ENCODE measurements at regions not wholly inside any gene's neighbourhood (a gene's known extent, or its start where the extent isn't known, plus 50 kb on each side); places are given as distances from the start of the nearest gene placed in this dataset.

DNA sequence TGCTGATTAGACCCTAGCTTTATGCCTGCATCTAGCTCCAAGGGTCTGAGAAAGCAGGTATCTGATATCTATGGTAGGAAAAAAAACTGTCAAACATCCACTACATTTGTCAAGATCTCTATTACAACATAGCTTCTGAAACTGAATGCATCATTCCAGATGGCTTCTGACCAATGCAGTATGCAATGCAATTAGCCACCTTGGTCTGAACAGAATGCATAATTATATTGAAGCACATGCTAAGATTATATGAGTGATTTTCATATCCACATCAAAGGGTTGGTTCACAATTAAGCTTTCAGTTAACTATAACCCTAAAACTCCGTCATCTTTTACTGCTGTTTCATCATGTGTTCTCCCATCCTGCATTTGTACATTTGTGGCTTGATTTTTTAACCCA, 271.4 kb downstream of the POLR1F start:
- Histone ChIP-seq H3K4me1 (ENCODE audit: control insufficient read depth, low read depth, low read length) (peaks cover 6% of the 10 kb centered on the region), H3K9ac (ENCODE audit: low read length) (no peak overlapping the region), H3K27me3 (ENCODE audit: control insufficient read depth, insufficient read depth, low read length) (no peaks in the 10 kb centered on the region), H3K27ac (ENCODE audit: low read length) (no peak overlapping the region), H3K36me3 (ENCODE audit: control insufficient read depth, low read depth, low read length) (no peaks in the 10 kb centered on the region), H3K9me3 (ENCODE audit: control insufficient read depth, low read depth, low read length) (no peaks in the 10 kb centered on the region), H3K4me3 (ENCODE audit: low read length) (no peak overlapping the region)

DNA sequence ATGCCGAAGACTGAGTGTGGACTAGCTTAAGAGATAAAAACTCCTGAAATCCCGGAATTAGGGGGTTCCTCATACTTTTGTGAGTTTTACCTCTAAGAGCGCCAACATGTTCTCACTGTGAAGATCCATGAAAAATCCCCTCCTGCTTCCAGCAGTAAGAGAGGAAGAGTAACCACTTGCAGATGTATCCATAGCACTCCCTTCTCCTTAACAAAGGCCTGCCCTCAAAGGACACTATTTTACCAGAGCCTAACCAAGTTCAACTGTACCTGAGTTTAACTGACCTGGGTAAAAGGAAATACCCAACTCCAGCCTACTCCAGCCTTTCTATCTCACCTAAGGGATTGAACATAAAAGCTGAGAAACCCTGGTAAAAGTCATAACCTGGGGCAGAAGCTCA, 280.9 kb downstream of the POLR1F start:
- no peak overlapping the region for H3K4me3 ChIP-seq (ENCODE audit: low read length)
- peaks cover 10% of the 10 kb centered on the region for H3K4me1 ChIP-seq (ENCODE audit: control insufficient read depth, low read depth, low read length)
- no peaks in the 10 kb centered on the region for H3K27me3 ChIP-seq (ENCODE audit: control insufficient read depth, insufficient read depth, low read length)
- H3K9me3 ChIP-seq (ENCODE audit: control insufficient read depth, low read depth, low read length), result no peaks in the 10 kb centered on the region
- no peak overlapping the region for H3K9ac ChIP-seq (ENCODE audit: low read length)
- H3K27ac ChIP-seq (ENCODE audit: low read length), result no peak overlapping the region
- no peaks in the 10 kb centered on the region for H3K36me3 ChIP-seq (ENCODE audit: control insufficient read depth, low read depth, low read length)

DNA sequence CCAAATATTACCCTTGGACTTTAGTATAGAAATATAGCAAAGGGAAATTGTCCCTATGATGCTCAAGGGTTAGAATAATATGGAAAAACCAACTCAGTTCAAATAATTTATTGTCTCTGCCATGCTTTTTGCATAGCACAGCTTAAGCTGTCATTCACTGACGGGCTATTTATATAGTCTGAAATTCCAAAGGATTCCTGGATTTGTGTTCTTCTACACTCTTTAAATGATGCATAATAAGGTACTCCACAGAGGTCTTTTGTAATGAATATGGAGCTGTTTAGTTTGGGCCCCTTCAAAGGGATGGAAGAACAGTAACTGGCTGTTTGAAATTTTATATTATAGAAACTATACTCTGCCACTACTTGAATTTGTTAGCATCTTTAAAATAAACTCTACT, 276.6 kb upstream of the FERD3L start:
- H3K9me3 ChIP-seq (ENCODE audit: control insufficient read depth, low read depth, low read length), result no peaks in the 10 kb centered on the region
- H3K27me3 ChIP-seq (ENCODE audit: control insufficient read depth, insufficient read depth, low read length), result no peaks in the 10 kb centered on the region
- H3K4me3 ChIP-seq (ENCODE audit: low read length), result no peak overlapping the region
- no peak overlapping the region for H3K27ac ChIP-seq (ENCODE audit: low read length)
- no peak overlapping the region for H3K9ac ChIP-seq (ENCODE audit: low read length)
- H3K36me3 ChIP-seq (ENCODE audit: control insufficient read depth, low read depth, low read length), result no peaks in the 10 kb centered on the region
- peaks cover 13% of the 10 kb centered on the region for H3K4me1 ChIP-seq (ENCODE audit: control insufficient read depth, low read depth, low read length)

DNA sequence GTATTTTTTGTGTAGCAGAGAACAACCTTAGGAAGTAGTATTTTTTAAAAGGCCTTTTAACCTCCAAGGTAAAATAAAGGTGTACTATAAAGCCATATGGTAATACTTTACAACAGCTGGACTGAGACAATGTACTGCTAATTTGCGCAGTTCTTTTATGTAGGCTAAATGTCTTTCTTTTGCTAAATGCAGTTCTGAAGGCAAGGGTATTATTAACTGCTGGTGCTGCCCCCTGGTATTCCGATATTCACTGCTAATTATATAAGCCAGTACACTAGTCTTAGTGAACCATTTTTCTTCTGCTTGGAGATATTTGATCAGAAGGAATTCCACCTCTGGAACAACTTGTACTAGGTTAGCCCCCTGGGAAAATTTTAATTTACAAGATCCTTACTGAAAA, 272.0 kb upstream of the FERD3L start:
- no peak overlapping the region for H3K9ac ChIP-seq (ENCODE audit: low read length)
- no peak overlapping the region for H3K27ac ChIP-seq (ENCODE audit: low read length)
- no peaks in the 10 kb centered on the region for H3K36me3 ChIP-seq (ENCODE audit: control insufficient read depth, low read depth, low read length)
- no peak overlapping the region for H3K4me3 ChIP-seq (ENCODE audit: low read length)
- no peaks in the 10 kb centered on the region for H3K9me3 ChIP-seq (ENCODE audit: control insufficient read depth, low read depth, low read length)
- H3K4me1 ChIP-seq (ENCODE audit: control insufficient read depth, low read depth, low read length), result peaks cover 40% of the 10 kb centered on the region
- H3K27me3 ChIP-seq (ENCODE audit: control insufficient read depth, insufficient read depth, low read length), result no peaks in the 10 kb centered on the region

DNA sequence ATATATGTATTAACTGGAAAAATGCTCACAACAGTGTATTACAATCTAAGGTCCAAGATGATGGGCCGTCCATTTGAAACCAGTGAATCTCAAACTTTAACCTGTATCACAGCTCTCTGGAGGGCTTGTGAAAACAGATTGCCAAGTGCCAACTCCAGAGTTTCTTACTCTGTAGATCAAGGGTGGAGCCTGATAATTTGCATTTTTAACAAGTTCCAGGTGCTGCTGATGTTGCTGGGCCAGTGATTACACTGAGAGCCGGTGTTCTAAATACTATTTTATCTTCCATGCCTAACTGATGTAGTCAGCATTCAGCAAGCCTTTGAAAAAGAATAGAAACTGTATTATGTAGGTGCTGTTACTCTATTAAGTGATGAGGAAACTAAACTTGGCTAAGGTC, 269.9 kb upstream of the FERD3L start:
- Histone ChIP-seq H3K27ac (ENCODE audit: low read length) (no peak overlapping the region), H3K9ac (ENCODE audit: low read length) (no peak overlapping the region), H3K9me3 (ENCODE audit: control insufficient read depth, low read depth, low read length) (no peaks in the 10 kb centered on the region)

DNA sequence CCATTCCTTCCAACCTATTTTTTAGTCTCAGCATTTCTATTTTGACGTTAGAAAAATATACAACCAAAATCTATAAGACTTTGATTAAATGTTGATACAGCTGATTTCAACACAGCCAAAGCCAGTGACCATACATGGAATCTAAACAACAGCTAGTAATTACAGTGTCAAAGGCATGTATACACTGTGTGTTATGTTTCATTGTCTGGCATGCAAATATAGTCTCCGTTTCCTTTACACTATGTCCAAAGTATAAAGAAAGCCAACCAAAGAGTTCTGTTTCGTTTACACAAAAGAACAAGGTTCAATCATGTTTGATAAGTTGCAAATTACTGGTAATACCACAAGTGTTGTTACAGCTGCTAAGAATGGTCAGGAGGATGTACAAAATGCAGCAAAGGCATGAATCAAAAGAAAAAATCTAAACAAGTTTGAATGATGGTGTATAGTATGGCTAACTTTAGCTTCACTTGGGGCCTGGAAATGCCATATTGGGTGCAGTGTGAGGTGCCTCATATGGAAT, 268.3 kb upstream of the FERD3L start:
- H3K9me3 ChIP-seq (ENCODE audit: control insufficient read depth, low read depth, low read length), result no peaks in the 10 kb centered on the region
- H3K36me3 ChIP-seq (ENCODE audit: control insufficient read depth, low read depth, low read length), result no peaks in the 10 kb centered on the region
- no peak overlapping the region for H3K9ac ChIP-seq (ENCODE audit: low read length)
- peaks cover 29% of the 10 kb centered on the region for H3K4me1 ChIP-seq (ENCODE audit: control insufficient read depth, low read depth, low read length)
- H3K27me3 ChIP-seq (ENCODE audit: control insufficient read depth, insufficient read depth, low read length), result no peaks in the 10 kb centered on the region
- no peak overlapping the region for H3K27ac ChIP-seq (ENCODE audit: low read length)
- peak overlapping the region; percentile 6 for H3K4me3 ChIP-seq (ENCODE audit: low read length)

More for the DNA sequence above, 269.9 kb upstream of the FERD3L start:
- Histone ChIP-seq H3K4me1 (ENCODE audit: control insufficient read depth, low read depth, low read length) (peaks cover 29% of the 10 kb centered on the region), H3K27me3 (ENCODE audit: control insufficient read depth, insufficient read depth, low read length) (no peaks in the 10 kb centered on the region), H3K36me3 (ENCODE audit: control insufficient read depth, low read depth, low read length) (no peaks in the 10 kb centered on the region), H3K4me3 (ENCODE audit: low read length) (no peak overlapping the region)

DNA sequence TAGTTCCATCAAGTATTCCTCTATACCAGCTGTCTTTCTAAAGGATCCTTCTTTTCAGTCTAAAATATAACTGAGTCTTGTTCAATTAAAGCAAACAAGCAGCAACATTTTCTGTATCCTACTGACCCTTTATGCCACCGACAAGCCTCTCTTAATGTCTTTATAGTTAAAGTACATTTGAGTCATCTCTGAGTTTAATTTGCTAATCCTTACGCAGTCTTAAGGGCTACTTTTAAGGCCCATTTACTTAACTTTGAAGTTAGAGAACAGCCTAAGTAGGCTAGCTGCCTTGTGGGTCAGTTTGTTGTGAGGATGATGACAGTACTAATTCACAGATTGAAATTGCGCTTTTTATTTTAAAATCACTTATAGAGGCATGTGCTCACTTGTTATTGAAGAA, 265.5 kb upstream of the FERD3L start:
- Histone ChIP-seq H3K27ac (ENCODE audit: low read length) (no peak overlapping the region), H3K4me1 (ENCODE audit: control insufficient read depth, low read depth, low read length) (peaks cover 25% of the 10 kb centered on the region), H3K27me3 (ENCODE audit: control insufficient read depth, insufficient read depth, low read length) (no peaks in the 10 kb centered on the region), H3K9ac (ENCODE audit: low read length) (no peak overlapping the region), H3K4me3 (ENCODE audit: low read length) (no peak overlapping the region), H3K36me3 (ENCODE audit: control insufficient read depth, low read depth, low read length) (no peaks in the 10 kb centered on the region), H3K9me3 (ENCODE audit: control insufficient read depth, low read depth, low read length) (no peaks in the 10 kb centered on the region)

DNA sequence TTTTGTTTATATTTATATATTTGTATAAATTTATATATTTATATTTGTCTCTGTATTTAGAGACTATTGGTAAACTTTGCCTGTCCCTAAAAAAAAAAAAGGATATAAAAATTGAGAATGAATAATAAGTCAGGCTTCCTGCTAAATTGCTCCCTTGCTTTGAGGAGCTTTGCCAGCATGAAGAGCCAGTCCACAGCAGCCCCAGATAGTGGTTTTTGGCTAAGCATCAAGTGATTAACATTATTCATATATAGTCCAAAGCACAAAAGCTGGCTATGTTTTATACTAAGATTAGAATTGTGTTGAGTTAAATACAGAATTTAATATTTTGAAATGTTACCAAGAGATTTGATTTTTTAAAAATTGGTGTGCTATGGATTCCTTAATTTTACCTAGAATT, 264.9 kb upstream of the FERD3L start:
- Histone ChIP-seq H3K9me3 (ENCODE audit: control insufficient read depth, low read depth, low read length) (no peaks in the 10 kb centered on the region), H3K4me1 (ENCODE audit: control insufficient read depth, low read depth, low read length) (peaks cover 21% of the 10 kb centered on the region), H3K4me3 (ENCODE audit: low read length) (no peak overlapping the region), H3K9ac (ENCODE audit: low read length) (no peak overlapping the region), H3K36me3 (ENCODE audit: control insufficient read depth, low read depth, low read length) (no peaks in the 10 kb centered on the region), H3K27me3 (ENCODE audit: control insufficient read depth, insufficient read depth, low read length) (no peaks in the 10 kb centered on the region), H3K27ac (ENCODE audit: low read length) (no peak overlapping the region)

DNA sequence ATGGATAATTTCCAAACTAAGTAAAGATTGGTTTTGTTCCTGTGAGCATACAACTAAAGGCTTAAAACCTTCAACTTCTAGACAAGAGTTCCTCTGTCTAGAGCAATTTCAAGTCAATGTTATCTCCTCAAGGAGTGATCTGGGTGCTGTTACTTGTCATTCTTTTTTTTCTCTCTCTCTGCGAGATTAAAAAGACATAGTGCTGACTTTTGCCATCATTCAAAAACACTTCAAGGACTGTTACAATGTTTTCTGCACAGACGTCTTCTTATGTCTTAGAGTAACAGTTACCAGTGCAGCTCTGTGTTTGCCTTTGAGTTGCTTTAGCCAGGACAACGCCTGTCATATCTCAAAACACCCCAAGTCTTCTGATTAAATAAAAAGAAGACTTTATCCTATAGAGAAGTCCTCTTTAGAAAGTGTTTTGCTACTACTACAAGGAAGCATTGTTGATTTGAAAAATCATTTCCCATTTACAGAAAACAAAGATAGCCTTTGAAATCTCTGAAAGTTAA, 263.5 kb upstream of the FERD3L start:
- H3K9me3 ChIP-seq (ENCODE audit: control insufficient read depth, low read depth, low read length), result no peaks in the 10 kb centered on the region
- H3K4me1 ChIP-seq (ENCODE audit: control insufficient read depth, low read depth, low read length), result peaks cover 15% of the 10 kb centered on the region
- H3K9ac ChIP-seq (ENCODE audit: low read length), result no peak overlapping the region
- H3K27ac ChIP-seq (ENCODE audit: low read length), result no peak overlapping the region
- H3K4me3 ChIP-seq (ENCODE audit: low read length), result no peak overlapping the region
- H3K27me3 ChIP-seq (ENCODE audit: control insufficient read depth, insufficient read depth, low read length), result no peaks in the 10 kb centered on the region
- H3K36me3 ChIP-seq (ENCODE audit: control insufficient read depth, low read depth, low read length), result no peaks in the 10 kb centered on the region

DNA sequence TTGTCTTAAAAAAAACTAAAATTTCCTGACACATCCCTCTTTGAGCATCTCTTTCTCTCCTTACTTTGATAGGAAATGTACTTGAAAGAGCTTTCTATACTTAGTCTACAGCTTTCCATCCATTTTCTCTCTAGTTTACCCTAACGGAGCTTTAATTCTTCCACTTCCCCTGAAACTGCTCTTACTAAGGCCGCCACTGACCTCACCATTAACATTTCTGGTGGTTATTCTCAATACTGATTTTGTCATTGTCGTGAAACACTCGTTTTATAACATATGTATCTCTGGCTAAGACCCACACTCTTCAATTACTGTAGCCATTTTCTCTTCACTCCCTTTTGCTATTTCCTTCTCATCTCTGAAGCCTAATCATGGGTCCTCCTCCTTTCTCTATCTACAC, 262.0 kb upstream of the FERD3L start:
- Histone ChIP-seq H3K4me3 (ENCODE audit: low read length) (no peak overlapping the region), H3K9ac (ENCODE audit: low read length) (no peak overlapping the region), H3K27ac (ENCODE audit: low read length) (no peak overlapping the region), H3K9me3 (ENCODE audit: control insufficient read depth, low read depth, low read length) (no peaks in the 10 kb centered on the region), H3K27me3 (ENCODE audit: control insufficient read depth, insufficient read depth, low read length) (no peaks in the 10 kb centered on the region), H3K4me1 (ENCODE audit: control insufficient read depth, low read depth, low read length) (peaks cover 6% of the 10 kb centered on the region), H3K36me3 (ENCODE audit: control insufficient read depth, low read depth, low read length) (no peaks in the 10 kb centered on the region)

DNA sequence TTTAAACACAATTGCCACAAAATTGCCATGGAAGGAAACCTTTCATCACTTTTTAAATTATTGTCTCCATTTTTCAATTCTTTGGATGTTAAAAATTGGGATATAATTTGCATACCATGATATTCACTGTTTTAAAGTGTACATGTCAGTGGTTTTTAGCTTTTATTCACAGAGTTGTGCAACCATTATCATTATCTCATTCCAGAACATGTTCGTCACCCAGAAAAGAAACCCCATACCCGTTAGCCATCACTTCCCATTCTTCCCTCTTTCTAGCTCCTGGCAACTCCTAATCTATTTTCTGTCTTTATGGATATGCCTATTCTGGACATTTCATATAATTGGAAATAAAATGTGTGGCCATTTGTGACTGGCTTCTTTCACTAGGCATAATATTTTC, 260.3 kb upstream of the FERD3L start:
- no peak overlapping the region for H3K9ac ChIP-seq (ENCODE audit: low read length)
- H3K27ac ChIP-seq (ENCODE audit: low read length), result no peak overlapping the region

DNA sequence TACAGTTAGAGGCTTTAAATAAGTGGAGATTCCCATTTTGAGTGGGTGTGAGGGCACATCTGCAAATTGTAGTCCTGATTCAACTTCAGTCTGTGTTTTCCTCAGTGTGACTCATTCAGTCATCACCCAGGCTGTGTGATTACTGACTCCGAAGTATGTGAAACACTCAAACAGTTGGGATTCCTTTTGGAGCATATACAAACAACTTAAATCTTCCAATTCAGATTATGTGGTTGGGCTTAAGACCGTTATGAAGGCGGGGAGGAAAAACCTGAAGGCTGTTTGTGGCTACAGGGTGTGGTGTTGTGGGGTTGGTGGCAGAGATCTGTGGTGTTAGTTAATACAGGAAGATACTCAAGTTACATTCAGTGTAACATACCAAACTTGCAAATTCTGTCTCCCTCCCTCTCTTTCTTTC, 259.7 kb upstream of the FERD3L start:
- Histone ChIP-seq H3K9ac (ENCODE audit: low read length) (no peak overlapping the region), H3K9me3 (ENCODE audit: control insufficient read depth, low read depth, low read length) (no peaks in the 10 kb centered on the region), H3K36me3 (ENCODE audit: control insufficient read depth, low read depth, low read length) (no peaks in the 10 kb centered on the region), H3K27me3 (ENCODE audit: control insufficient read depth, insufficient read depth, low read length) (no peaks in the 10 kb centered on the region), H3K27ac (ENCODE audit: low read length) (no peak overlapping the region), H3K4me1 (ENCODE audit: control insufficient read depth, low read depth, low read length) (peaks cover 10% of the 10 kb centered on the region), H3K4me3 (ENCODE audit: low read length) (no peak overlapping the region)

More for the DNA sequence above, 260.3 kb upstream of the FERD3L start:
- H3K36me3 ChIP-seq (ENCODE audit: control insufficient read depth, low read depth, low read length), result no peaks in the 10 kb centered on the region
- H3K27me3 ChIP-seq (ENCODE audit: control insufficient read depth, insufficient read depth, low read length), result no peaks in the 10 kb centered on the region
- H3K4me3 ChIP-seq (ENCODE audit: low read length), result no peak overlapping the region
- no peaks in the 10 kb centered on the region for H3K9me3 ChIP-seq (ENCODE audit: control insufficient read depth, low read depth, low read length)
- peaks cover 10% of the 10 kb centered on the region for H3K4me1 ChIP-seq (ENCODE audit: control insufficient read depth, low read depth, low read length)

All from iPS-18a (cell line).